ENCODE measurements at regions not wholly inside any gene's neighbourhood (a gene's known extent, or its start where the extent isn't known, plus 50 kb on each side); places are given as distances from the start of the nearest gene placed in this dataset.
"Not testable (repeated sequence)": the region's sequence is repeated elsewhere in the genome, so short reads cannot be mapped to it uniquely, and the experiment has no call there.

DNA sequence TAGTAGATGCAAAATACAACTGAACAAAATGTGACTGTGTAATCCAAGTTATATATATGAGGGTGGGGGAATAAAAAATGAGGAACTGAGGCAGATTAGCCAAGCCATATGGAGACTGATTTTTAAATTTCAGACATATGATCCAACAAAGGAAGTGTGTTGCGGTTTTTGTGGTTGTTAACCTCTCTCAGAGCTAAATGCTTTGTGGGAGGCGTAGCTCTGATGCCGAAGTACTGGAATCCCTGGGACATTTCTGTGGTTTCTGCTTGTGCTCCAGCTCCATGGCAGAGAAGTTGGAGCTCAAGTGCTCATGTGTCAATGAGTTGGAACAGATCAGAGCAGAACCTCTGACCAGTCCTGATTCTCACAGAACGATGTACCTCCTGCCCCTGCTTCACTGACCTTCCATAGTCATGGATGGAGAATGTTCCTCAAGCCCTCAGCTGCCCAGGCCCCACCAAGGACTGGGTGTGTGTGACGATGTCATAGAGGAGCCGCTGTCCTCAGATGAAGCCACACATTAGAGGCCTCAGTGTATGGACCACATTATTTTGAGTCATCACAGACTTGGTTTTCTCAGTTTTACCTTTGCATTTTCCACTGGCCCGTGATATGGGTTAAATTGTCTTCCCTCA lies 107.6 kb downstream of the SOX1 start:
- no peak for DNase-seq (ENCODE audit: low spot score)

- no peak for DNase-seq (ENCODE audit: low spot score)
Measured at GRCh38 chr13:112175162-112176075, 108.5 kb downstream of the SOX1 start.

GRCh38 chr13:112176141-112177119 lies 109.5 kb downstream of the SOX1 start:
- not testable (repeated sequence) for DNase-seq (ENCODE audit: low spot score)

DNA sequence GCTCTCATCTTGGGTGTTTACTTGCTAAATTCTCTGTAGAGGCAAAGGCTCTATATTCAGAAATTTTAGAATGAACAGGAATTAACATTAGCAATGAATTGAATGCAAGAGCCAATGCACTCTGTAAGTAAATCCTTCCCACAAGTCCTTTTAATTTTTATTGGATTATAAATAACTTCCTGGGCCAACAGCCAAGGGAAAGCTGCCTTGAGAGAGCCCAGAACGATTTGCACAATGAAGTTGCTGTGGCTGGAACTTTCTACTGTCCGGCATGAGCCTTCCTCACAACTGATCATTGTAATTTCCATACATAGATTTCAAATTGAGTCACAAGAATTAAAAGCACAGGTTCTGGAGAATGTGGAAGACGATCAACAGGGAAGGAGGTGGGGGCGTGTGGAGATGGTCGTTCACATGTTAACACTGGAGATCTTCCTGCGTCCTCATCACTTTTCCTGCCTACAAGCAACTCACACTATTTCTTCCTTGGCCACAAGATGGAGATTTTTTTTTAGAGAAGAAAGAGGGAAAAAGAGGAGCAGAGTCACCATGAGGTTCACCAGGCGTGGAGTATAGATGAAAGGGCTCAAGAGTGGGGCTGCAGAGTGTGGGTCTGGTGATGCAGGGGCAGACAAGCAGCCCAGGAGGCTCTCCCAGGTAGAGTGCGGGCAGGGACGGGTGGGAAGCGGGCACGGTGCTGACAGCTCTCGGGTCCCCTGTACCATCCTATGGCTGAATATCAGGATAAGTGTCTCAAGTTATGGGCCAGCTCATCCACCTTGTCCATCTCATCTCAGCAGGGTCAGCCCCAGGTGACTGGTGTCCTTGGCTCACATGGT lies 110.7 kb downstream of the SOX1 start:
- DNase-seq (ENCODE audit: low spot score), result no peak

GRCh38 chr13:112178769-112179168 lies 111.8 kb downstream of the SOX1 start:
- DNase-seq (ENCODE audit: low spot score), result no peak

DNA sequence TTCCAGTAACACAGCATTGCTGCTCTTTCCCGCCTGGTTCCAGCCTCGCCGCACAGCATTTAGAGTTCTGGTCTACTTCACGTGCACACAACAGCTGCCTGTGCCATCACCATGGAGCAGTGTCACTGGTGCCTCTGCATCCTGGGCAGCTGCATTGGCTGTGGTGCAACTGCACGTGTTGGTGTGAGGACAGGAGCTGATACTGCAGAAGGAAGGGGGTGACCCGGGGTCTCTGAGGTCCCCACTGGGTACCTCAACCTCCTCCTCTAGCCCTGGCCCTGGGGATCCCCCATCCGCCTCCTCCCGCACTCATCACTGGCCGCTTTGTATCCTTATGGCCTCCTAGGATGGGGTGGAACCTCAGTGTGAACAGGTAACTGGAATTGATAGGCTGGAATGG lies 112.5 kb downstream of the SOX1 start:
- no peak for DNase-seq (ENCODE audit: low spot score)

DNA sequence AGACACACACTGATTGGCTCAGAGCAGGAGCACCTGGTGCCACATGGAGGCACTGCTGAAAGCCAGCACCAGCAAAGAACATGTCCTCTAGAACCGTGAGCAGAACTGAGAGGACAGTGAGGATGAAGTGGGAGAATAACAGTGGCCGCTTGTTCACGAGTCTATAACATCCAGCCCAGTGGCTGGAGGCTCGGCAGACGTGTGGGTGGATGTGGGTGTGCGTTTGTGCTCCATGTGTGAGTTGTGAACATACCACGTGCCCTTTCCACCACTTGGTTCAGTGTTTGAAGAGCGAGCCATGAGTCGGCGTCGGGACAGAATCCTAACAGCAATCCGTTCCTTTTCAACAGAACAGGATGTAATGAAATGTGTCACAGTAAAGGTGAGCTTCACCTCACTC lies 113.0 kb downstream of the SOX1 start:
- no peak for DNase-seq (ENCODE audit: low spot score)

GRCh38 chr13:112181336-112182067 lies 114.6 kb downstream of the SOX1 start:
- no peak for DNase-seq (ENCODE audit: low spot score)

GRCh38 chr13:112182251-112182650 lies 115.3 kb downstream of the SOX1 start:
- no peak for DNase-seq (ENCODE audit: low spot score)

DNA sequence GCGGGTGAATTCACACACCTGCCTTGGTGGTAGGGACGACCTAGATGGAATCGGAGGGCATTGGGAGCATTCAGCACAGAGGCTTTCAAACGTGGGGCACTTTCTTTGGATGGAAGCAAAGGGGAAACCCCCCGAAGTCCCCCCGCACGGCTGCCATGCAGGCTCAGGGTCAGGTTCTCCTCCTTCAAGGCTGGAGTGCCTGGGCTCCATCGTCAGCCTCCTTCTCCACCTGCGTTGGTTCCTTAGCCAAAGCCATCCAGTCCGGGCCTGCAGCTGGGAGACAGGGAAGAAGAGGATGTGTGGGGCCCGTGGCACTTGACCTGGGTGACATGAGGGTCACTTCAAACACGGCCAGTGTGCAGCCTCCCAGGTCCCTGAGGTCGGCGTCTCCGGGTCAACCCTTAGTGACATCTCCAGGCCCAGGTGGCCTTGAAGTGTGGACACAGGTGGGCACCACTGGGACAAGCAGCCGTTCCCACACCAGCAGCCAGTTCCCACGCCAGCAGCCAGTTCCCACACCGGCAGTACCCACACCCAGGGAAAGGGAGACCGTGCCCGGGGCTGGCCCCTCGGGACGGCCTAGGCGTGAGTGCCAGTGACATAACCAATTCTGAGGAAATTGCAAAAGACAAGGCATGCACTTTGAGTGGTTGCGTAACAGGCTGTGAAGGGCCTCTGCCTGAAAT lies 116.0 kb downstream of the SOX1 start:
- DNase-seq (ENCODE audit: low spot score), result no peak

GRCh38 chr13:112183532-112184090 lies 116.7 kb downstream of the SOX1 start:
- DNase-seq (ENCODE audit: low spot score), result no peak

DNA sequence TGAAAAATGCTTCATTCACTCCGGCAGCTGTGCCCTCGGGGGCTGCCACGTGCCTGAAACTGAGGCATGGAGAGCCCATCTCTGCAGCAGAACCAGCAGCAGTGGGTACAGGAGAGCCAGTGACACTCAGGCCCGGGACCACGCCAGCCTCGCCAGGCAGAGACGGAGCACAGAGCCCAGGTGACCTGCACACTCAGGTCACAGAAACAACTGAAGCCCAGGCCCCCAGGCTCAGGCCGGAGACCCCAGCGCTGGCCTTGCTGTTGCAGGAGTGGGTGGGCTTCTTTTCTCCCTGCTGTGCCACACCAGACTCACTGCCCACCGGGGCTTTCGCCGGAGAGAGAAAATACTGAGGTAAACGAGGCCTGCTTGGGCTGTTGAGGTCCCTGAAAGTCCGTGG lies 117.3 kb downstream of the SOX1 start:
- DNase-seq (ENCODE audit: low spot score), result no peak

DNA sequence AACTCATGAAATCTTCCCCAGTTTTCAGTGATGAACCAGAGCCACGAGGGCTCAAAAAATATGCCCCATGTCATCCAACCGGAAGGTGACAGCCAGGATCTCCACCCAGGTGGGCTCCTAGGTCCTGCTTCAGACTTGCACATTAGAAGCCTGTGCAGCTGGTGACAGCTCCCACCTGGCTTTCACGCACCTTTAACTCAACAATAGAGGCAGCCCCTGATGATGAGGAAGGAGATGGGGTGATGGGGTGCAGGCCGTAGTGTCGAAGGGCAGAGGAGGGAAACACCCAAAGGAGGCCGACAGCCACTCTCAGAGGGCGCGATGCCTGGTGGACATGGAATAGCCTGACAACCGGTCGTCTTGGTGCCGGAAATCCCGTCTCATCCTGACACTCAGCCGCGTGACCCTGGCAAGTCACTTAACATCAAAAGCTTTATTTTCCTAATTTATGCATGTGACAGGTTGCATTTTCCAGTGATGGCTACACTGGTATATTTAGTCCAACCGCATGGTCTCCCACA lies 118.0 kb downstream of the SOX1 start:
- DNase-seq (ENCODE audit: low spot score), result no peak

DNA sequence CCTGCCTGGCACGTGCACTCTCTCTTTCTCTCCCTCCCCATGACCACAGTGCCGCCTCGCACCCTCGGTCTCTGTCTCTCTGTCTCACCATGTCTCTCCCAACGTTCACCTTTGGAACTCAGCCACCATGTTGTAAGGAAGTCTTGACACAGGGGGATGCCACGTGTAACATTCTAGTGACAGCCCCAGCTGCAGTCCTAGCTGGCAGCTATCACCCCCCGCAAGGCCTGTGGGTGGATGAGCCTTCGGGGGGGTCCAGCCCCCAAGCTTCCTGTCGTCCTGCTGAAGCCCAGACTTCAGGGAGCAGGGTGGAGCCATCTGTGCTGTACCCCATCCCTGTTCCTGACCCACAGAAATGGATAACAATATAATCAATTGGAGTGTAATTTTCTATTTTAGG lies 118.5 kb downstream of the SOX1 start:
- DNase-seq (ENCODE audit: low spot score), result no peak

DNA sequence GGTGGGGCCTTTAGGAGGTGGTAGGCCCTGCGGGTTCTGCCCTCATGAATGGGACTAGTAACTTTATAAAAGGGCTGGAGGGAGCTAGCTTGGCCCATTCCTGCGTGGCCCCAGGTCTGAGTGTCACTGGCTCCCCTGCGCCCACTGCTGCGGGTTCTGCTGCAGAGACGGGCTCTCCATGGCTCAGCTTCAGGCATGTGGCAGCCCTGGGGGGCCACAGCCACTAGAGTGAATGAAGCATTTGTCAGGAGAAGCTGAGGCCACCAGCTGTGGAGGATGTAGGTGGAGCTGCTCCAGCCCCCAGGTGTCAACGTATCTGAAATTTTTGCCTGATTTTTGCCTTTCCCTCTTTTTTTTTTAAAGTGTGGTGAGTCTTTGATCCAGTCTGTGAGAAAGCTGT lies 119.1 kb downstream of the SOX1 start:
- no peak for DNase-seq (ENCODE audit: low spot score)

DNA sequence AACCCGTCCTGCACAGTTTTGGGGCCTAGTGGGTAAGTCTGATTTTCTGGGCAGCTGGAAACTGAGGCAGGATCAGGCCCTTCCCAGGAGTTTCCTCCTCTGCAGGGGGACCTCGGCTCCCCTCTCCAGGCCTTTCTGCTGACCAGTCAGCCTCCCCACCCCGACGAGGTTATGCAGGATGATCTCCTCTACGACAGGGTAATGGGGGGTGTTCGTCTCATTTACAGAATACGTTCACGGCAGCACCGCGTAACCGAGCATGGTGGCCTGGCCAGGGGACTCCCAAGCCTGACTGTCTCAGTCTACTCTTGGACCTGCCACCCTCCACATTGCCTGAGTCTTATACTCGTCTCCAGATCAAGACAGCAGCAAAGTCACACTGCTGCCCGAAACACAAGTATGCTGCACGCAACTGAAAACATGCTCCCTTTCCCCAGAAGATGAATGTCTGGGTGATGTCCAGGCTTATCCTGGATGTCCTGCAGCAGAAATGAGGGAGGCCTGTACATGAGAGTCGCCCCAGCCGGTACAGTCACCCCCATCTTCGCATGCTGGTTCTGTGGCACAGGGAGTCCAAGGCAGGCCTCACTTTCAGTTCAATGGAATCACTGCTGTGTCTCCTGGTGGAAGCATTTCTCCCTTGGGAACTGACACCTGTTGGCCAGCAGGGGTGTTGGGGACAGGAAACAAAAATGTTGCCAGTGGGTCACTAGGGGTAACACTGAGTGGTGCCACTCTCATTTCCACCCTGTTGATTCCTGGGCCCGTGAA lies 120.8 kb downstream of the SOX1 start:
- DNase-seq (ENCODE audit: low spot score), result no peak

GRCh38 chr13:112188298-112188610 lies 121.3 kb downstream of the SOX1 start:
- DNase-seq (ENCODE audit: low spot score), result no peak

DNA sequence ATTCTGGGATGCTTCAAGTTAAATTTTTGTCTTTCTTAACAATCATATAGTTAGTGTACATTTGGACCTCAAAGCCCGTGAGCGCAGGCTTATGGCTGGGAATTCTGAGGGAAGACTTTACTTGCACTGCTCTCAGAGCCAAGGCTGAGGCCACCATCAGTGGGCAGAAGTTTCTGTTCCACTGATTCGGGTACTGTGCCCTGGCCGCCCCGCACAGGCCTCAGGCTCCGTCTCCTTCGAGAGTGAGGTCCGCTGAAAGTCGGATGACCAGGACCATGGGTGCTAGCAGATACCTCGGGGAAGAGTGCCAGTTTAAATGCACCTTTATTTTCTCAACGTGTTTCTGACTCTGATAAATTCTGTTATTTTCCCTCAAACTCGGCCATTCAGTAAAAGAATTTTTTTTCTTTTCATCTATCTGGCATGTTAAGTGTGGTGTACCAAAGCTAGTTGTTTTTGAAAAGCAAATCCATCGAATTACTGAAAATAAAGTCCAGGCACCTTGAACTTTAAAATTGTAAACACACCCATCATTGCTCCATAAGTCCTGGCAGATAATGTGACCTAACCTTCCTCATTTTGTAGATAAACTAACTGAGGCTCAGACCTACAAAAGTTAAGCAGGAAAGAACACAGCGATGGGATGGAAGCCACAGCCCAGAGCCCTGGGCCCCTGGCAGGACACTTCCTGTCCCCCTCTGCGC lies 126.7 kb downstream of the SOX1 start:
- DNase-seq (ENCODE audit: low spot score), result no peak

Measured in cerebellar cortex (tissue), 1 donor.